Psoas muscle (tissue), 7 donors: ENCODE measurements at regions not wholly inside any gene's neighbourhood (a gene's known extent, or its start where the extent isn't known, plus 50 kb on each side); places are given as distances from the start of the nearest gene placed in this dataset.
A peak's percentile ranks its signal among the peaks of the same experiment; 100 is the strongest.

Experiments used
- ATAC-seq, 4 donors: fragments of 200-7000 bp; cut with Tn5 transposase; one replicate each; pipeline ENCODE4 v1.9.1; 2020; ENCODE audit warnings: moderate library complexity in 3 of 4, mild to moderate bottlenecking in 2 of 4
- DNase-seq, 2 donors: peaks; one replicate each; pipeline ENCODE4 v3.0.0-alpha.2; 2020
- H3K27ac ChIP-seq: fragments of 200-600 bp; one replicate; pipeline ENCODE4 v1.8.0; 2022
- H3K27me3 ChIP-seq, 3 donors: fragments of 200-600 bp in 1 of 3; one replicate each; pipeline versions ENCODE4 v1.6.1 to v1.8.0; 2013 to 2022; ENCODE audit warnings: low read length in 2 of 3, mild to moderate bottlenecking in 2 of 3, moderate library complexity in 1 of 3; ENCODE audit not compliant: insufficient read depth in 3 of 3
- H3K36me3 ChIP-seq, 2 donors: fragments of 200-600 bp in 1 of 2; one replicate each; pipeline versions ENCODE4 v1.6.1 to v1.8.0; 2013 to 2022; ENCODE audit warnings: low read depth in 1 of 2, mild to moderate bottlenecking in 1 of 2, moderate library complexity in 1 of 2; ENCODE audit not compliant: insufficient read depth in 1 of 2
- H3K4me1 ChIP-seq: fragments of 200-600 bp; one replicate; pipeline ENCODE4 v1.8.0; 2022
- H3K4me3 ChIP-seq: fragments of 200-600 bp; one replicate; pipeline ENCODE4 v1.8.0; 2022; ENCODE audit warnings: mild to moderate bottlenecking
- H3K9me3 ChIP-seq: fragments of 200-600 bp; one replicate; pipeline ENCODE4 v1.8.0; 2022
- CTCF ChIP-seq: fragments of 200-600 bp; IDR thresholded peaks from one replicate; pipeline ENCODE4 v1.8.0; 2022; ENCODE audit warnings: antibody characterized with exemption
- WGBS, 3 donors: extraction: QIAGEN DNeasy Blood & Tissue Kit; methylation state at CpG; one replicate each; pipeline versions ENCODE4 v1.1.6 to v1.1.7; 2013; 5-methylcytosine and 5-hydroxymethylcytosine counted together
- intact Hi-C, 2 donors: fragments of 100-400 bp; cut with DNase I; formaldehyde crosslinking; loops; one replicate each; pipeline versions ENCODE4 v1.11.0 to v1.14.2; 2022
- donor health status: healthy with polysubstance abuse.
- donor health status: DM: no; HTN: no; CAD: no; lungs with moderate emphysema.
- donor health status: Bipolar disorder and iron deficiency.
- donor health status: healthy.
- donor health status: DM: yes; HTN: yes; CAD: no.
- donor health status: DM: no; HTN: no; CAD: no.
- donor health status: DM: yes; HTN: yes; CAD: no.

- no peak for ATAC-seq
- H3K4me3 ChIP-seq = no peak overlapping the region
- peaks cover 10% of the 10 kb centered on the region for H3K4me1 ChIP-seq
- TF ChIP-seq CTCF = no peak
- no peaks in the 10 kb centered on the region for H3K36me3 ChIP-seq
- intact Hi-C loops = loop anchor here (10.0 kb wide), 3 partner anchors 105 to 545 kb away; partner anchors contain the start of gene SLC38A2 (in 1 of the 2)
- H3K9me3 ChIP-seq = no peaks in the 10 kb centered on the region
- no peak overlapping the region for H3K27ac ChIP-seq
- 33 to 54% (median 49%) methylated on average over 2 of the region's 2 CpGs for WGBS, 3 donors
- no peak for DNase-seq
- no peaks in the 10 kb centered on the region for H3K27me3 ChIP-seq
These were observed 156.1 kb downstream of the SLC38A4 start for GRCh38 chr12:46669720-46670119.

GRCh38 chr12:46667551-46667950 is 158.2 kb downstream of the SLC38A4 start:
- intact Hi-C loops = loop anchor here in 1 of 2 donors (10.0 kb wide), 1 partner anchor 293 kb away; the partner anchor contains the start of gene SLC38A2
- H3K4me1 ChIP-seq = peaks cover 23% of the 10 kb centered on the region
- no peaks in the 10 kb centered on the region for H3K36me3 ChIP-seq
- no peak for ATAC-seq
- no peak for DNase-seq
- no peaks in the 10 kb centered on the region for H3K27me3 ChIP-seq
- TF ChIP-seq CTCF = no peak
- no peaks in the 10 kb centered on the region for H3K9me3 ChIP-seq
- no peak overlapping the region for H3K4me3 ChIP-seq
- H3K27ac ChIP-seq = no peak overlapping the region

- ATAC-seq = peak; percentile 86 to 90 (median 88)
- H3K9me3 ChIP-seq = no peaks in the 10 kb centered on the region
- intact Hi-C loops = loop anchor here (5.0 to 10.0 kb wide), 6 partner anchors 108 to 398 kb away; partner anchors contain the start of genes SLC38A1 (in 1 of the 2) and SLC38A2 (in 1 of the 2)
- H3K4me3 ChIP-seq = peak overlapping the region; percentile 35
- TF ChIP-seq CTCF = no peak
- no peaks in the 10 kb centered on the region for H3K27me3 ChIP-seq
- no peak for DNase-seq
- H3K36me3 ChIP-seq = no peaks in the 10 kb centered on the region
- 18 to 21% (median 20%) methylated on average over 3 of the region's 3 CpGs for WGBS, 3 donors
- peak overlapping the region; percentile 80 for H3K27ac ChIP-seq
- H3K4me1 ChIP-seq = peaks cover 42% of the 10 kb centered on the region
These were observed 161.0 kb downstream of the SLC38A4 start for GRCh38 chr12:46664761-46665287.

GRCh38 chr12:46663318-46663717 is 162.5 kb downstream of the SLC38A4 start:
- H3K36me3 ChIP-seq = no peaks in the 10 kb centered on the region
- ATAC-seq = peak in 3 of 4 donors; percentile 23 to 50 (median 34)
- no peaks in the 10 kb centered on the region for H3K27me3 ChIP-seq
- H3K4me1 ChIP-seq = peaks cover 56% of the 10 kb centered on the region
- intact Hi-C loops = loop anchor here (5.0 to 10.0 kb wide), 6 partner anchors 106 to 396 kb away; partner anchors contain the start of genes SLC38A1 (in 1 of the 2) and SLC38A2 (in 1 of the 2)
- no peak for TF ChIP-seq CTCF
- H3K27ac ChIP-seq = peak overlapping the region; percentile 80
- DNase-seq = no peak
- H3K4me3 ChIP-seq = no peak overlapping the region
- no peaks in the 10 kb centered on the region for H3K9me3 ChIP-seq
